Heart left ventricle (tissue), 13 donors: ENCODE measurements at regions not wholly inside any gene's neighbourhood (a gene's known extent, or its start where the extent isn't known, plus 50 kb on each side); places are given as distances from the start of the nearest gene placed in this dataset.

Experiments
- CTCF ChIP-seq, 12 donors: fragments of 200-600 bp; sonication (generic) in 4 of 12; IDR thresholded peaks; one replicate each; pipeline versions ENCODE4 v1.5.0 to v1.8.0; 2018 to 2022; ENCODE audit warnings: antibody characterized with exemption in 12 of 12, mild to moderate bottlenecking in 5 of 12
- POLR2A ChIP-seq, 2 donors: fragments of 450-650 bp; IDR thresholded peaks; one replicate each; pipeline ENCODE4 v1.6.1; 2017; ENCODE audit warnings: antibody characterized with exemption in 2 of 2, mild to moderate bottlenecking in 2 of 2, moderate library complexity in 2 of 2
- donor health status: ischemic (EF 13 %, LVEDD 7.1; RV severe dilation, severe dysfunction).
- donor health status: DM: no; HTN: yes; CAD: no.
- donor health status: DM: no; HTN: no; CAD: no.
- donor health status: ischemic (EF 25% LVEDD 6.9; RV normal size, moderate dysfunction).
- donor health status: ischemic (EF 25% LVEDD 5.7; RV mildly dilated, moderate dysfunction).
- donor health status: ischemic (EF 35%, LVEDD 5.7; RV mildly dilated, moderate dysfunction).
- donor health status: nonischemic (EF 11% LVEDD 7.7; RV severe dilation, severe dysfunction).
- donor health status: DM: yes; HTN: yes; CAD: no.
- donor health status: PGD.
- donor health status: ischemic (EF 29% LVEDD 5.4; RV normal size, mild dysfunction).
- donor health status: nonischemic (EF 23%, LVEDD 6.1; RV moderate dilation, normal function).

- no peak for TF ChIP-seq CTCF (IDR thresholded peaks at IDR 0.05)
- no peak for TF ChIP-seq POLR2A (IDR thresholded peaks at IDR 0.05)
Observed at GRCh38 chr3:22308871-22309270, 557.9 kb upstream of the ZNF385D start.
